Putamen (tissue), 1 donor: ENCODE measurements at regions not wholly inside any gene's neighbourhood (a gene's known extent, or its start where the extent isn't known, plus 50 kb on each side); places are given as distances from the start of the nearest gene placed in this dataset.

Experiments
- DNase-seq: peaks from one replicate; pipeline ENCODE4 v3.0.0-alpha.2; 2016; ENCODE audit warnings: low spot score

- no peak for DNase-seq
These were observed 85.2 kb downstream of the NR2F2 start for GRCh38 chr15:96415513-96416217.

GRCh38 chr15:96416218-96416933 lies 85.9 kb downstream of the NR2F2 start:
- no peak for DNase-seq

- no peak for DNase-seq
These were observed 86.6 kb downstream of the NR2F2 start for GRCh38 chr15:96416934-96417759.

GRCh38 chr15:96417760-96418130 lies 87.2 kb downstream of the NR2F2 start:
- DNase-seq: no peak

GRCh38 chr15:96418146-96418545 lies 87.6 kb downstream of the NR2F2 start:
- no peak for DNase-seq

- no peak for DNase-seq
These were observed 90.7 kb downstream of the NR2F2 start for GRCh38 chr15:96421178-96421601.

GRCh38 chr15:96422125-96422524 lies 91.6 kb downstream of the NR2F2 start:
- DNase-seq: no peak

- DNase-seq: no peak
These were observed 94.2 kb downstream of the NR2F2 start for GRCh38 chr15:96424674-96425073.

GRCh38 chr15:96428742-96429141 lies 98.2 kb downstream of the NR2F2 start:
- no peak for DNase-seq

- no peak for DNase-seq
These were observed 101.3 kb downstream of the NR2F2 start for GRCh38 chr15:96431786-96432185.

GRCh38 chr15:96435022-96435421 lies 104.5 kb downstream of the NR2F2 start:
- no peak for DNase-seq

GRCh38 chr15:96435841-96436240 lies 105.3 kb downstream of the NR2F2 start:
- no peak for DNase-seq

GRCh38 chr15:96440978-96441377 lies 110.5 kb downstream of the NR2F2 start:
- no peak for DNase-seq

- no peak for DNase-seq
These were observed 111.6 kb downstream of the NR2F2 start for GRCh38 chr15:96442076-96442475.

- no peak for DNase-seq
These were observed 114.4 kb downstream of the NR2F2 start for GRCh38 chr15:96444865-96445264.

GRCh38 chr15:96448923-96449322 lies 118.4 kb downstream of the NR2F2 start:
- DNase-seq: no peak

- DNase-seq: no peak
These were observed 127.3 kb downstream of the NR2F2 start for GRCh38 chr15:96457841-96458240.

- DNase-seq: no peak
These were observed 129.6 kb downstream of the NR2F2 start for GRCh38 chr15:96460106-96460505.

- no peak for DNase-seq
These were observed 132.6 kb downstream of the NR2F2 start for GRCh38 chr15:96462768-96463750.

- no peak for DNase-seq
These were observed 136.0 kb downstream of the NR2F2 start for GRCh38 chr15:96466389-96466947.

GRCh38 chr15:96468036-96468435 lies 137.5 kb downstream of the NR2F2 start:
- DNase-seq: no peak
